ENCODE measurements at regions not wholly inside any gene's neighbourhood (a gene's known extent, or its start where the extent isn't known, plus 50 kb on each side); places are given as distances from the start of the nearest gene placed in this dataset.

- DNase-seq: no peak
Observed at GRCh38 chr6:134519465-134519864, 201.6 kb upstream of the SGK1 start.

DNA sequence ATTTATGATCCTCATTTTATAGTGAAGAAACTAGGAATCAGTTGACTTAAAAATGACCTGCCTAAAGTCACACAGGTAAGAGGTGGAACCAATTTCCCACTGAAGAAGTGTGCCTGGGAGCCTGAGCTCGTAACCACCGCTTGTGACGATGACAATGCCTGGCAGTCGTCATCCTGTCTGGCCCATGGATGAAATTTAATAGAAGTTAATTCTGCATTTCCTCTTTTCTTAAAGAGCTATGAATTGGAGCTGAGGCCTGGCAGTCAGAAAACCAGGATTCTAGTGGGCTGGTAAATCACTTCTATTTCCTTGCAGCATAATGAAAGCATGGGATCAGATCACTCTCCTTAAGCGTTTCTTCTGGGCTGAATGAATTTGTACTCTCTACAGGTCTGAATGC, 200.0 kb upstream of the SGK1 start:
- DNase-seq: no peak

DNA sequence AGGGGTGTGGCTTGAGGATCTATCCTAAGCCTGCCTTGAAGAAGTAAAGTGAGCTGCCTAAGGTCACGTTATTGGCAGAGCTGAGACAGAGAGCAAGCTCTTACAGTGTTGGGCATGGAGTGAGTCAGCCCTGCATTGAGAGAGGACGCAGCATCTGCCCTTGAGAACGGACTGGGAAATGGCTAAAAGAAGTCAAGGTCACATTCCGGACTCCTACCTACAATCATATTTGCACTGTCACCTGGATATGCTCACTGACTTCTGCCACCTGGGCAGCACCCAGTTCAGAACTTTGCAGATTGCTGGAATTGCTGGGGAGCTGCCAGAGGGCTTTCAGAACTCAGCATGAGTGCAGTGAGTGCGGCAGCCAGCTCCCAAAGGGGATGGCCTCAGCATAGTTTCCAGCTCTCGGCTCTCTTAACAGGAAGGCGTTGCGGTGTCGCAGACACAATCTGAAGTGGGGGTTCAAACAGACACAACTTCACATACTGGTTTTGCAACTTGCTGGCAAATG, 199.3 kb upstream of the SGK1 start:
- no peak for DNase-seq

DNA sequence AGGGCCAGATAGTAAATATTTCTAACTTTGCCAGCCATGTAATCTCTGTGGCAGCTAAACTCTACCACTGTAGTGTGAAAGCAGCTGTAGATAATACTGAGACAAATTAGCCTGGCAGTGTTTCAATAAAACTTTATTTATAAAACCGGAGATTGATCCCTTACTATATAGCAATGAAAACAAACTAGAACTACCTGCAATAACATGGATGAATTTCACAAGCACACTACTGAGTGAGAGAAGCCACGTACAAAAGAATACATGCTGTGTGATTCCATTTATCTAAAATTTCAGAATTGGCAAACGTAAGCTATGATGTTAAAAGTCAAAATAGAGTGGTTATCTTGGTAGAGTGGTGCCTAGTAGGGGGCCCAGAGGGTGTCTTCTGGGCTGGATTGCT, 198.7 kb upstream of the SGK1 start:
- DNase-seq: no peak

- no peak for DNase-seq
Observed at GRCh38 chr6:134515986-134516385, 198.1 kb upstream of the SGK1 start.

- no peak for DNase-seq
Observed at GRCh38 chr6:134512981-134513391, 195.1 kb upstream of the SGK1 start.

DNA sequence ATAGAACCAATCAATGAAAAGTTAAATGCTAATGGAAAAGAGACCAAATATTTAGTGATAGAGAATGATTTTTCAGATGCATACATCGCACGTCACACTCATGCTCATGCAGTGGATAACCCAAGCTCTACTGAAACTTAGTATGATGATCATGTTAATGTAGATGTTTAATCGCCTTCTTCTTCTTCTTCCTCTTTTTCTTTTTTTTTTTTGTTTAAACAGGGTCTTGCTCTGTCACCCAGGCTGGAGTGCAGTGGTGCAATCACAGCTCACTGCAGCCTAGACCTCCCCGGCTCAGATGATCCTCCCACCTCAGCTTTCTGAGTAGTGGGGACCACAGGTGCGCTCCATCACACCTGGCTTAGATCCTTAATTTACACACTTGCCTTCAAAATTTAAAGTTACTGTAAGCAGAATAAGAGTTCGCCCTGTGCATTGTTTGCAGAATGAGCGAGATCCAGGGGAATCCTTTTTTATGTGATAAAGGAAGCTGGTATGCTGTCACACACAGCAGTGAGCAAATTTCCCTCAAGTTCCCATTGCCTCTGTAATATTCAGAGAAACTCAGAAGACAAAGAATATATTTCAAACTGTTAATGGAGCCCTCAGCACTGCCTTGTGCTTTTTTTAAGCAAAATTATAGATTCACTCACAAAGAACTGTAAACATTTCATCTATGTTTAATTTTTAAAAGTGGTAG, 194.2 kb upstream of the SGK1 start:
- DNase-seq: no peak

DNA sequence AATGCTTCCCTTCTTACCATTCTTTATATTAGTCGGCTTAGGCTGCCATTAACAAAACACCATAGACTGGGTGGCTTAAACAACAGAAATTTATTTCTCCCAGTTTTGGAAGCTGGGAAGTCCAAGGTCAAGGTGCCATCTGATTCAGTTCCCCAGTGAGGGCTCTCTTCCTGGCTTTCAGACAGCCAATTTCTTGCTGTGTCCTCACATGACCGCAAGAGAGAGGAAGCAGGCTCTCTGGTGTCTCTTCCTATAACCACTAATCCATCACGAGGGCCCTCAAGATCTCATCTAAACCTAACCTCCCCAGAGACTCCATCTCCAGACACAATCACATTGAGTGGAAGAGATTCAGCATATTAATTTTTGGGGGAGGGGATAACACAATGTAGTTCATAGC, 193.0 kb upstream of the SGK1 start:
- DNase-seq: no peak

DNA sequence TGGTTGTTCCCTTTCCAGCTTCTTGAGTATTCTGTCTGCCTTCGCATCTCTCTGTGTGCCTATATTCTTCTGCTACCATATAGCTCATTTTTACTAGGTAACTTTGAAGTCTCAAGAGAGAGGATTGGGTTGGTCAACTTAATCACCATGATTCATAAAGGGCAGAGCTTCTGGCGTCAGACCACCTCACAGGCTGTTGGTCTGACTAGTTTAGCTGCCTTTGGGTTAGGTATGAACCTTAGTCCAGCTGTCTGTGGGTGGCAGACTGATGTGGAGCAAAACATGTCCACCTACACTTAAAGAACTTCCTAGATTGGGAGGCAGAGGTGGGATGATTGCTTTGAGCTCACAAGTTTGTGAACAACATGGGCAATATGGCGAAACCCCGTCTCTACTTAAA, 192.2 kb upstream of the SGK1 start:
- no peak for DNase-seq

DNA sequence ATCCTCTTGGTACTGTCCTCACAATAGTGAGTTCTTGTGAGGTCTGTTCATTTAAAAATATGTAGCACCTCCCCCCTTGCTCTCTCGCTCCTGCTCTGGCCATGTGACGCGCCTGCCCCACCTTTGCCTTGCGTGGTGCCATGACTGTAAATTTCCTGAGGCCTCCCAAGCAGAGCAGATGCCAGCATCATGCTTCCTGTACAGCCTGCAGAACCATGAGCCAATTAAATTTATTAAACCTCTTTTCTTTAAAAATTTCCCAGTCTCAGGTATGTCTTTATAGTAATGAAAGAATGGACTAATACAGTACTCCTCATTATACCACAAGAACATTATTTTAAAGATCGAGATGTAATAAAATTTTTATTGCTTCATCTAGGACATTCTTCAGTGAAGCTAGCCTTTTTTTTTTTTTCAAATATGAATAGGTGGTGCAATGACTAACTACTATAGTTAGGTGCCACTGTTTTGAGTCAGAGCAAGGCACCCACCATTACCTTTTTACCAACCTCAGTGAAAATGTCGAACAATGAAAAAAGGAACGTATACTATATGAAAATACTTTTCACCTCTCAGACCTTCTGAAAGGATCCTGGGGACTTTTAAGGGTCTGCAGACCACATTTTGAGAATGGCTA, 191.1 kb upstream of the SGK1 start:
- DNase-seq: no peak

DNA sequence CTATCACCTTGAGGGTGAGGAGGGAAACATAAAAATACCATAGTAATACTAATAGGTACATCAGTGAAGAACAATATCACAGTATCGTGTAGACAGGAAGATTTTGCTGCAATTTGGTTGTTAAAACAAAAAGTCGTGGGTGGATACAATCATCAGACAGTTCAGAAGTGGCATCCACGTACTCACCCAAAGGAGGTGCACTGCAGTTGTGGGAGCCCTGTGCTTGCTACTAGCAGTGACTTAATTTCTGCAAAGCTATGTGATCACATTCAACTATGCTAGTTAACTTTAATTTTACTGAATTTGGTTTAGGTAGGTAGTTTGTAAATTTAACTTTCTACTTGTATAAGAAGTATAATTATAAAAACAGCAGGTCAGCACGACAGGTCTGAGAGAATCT, 188.2 kb upstream of the SGK1 start:
- DNase-seq: no peak

GRCh38 chr6:134503585-134504281, 185.8 kb upstream of the SGK1 start:
- no peak for DNase-seq

DNA sequence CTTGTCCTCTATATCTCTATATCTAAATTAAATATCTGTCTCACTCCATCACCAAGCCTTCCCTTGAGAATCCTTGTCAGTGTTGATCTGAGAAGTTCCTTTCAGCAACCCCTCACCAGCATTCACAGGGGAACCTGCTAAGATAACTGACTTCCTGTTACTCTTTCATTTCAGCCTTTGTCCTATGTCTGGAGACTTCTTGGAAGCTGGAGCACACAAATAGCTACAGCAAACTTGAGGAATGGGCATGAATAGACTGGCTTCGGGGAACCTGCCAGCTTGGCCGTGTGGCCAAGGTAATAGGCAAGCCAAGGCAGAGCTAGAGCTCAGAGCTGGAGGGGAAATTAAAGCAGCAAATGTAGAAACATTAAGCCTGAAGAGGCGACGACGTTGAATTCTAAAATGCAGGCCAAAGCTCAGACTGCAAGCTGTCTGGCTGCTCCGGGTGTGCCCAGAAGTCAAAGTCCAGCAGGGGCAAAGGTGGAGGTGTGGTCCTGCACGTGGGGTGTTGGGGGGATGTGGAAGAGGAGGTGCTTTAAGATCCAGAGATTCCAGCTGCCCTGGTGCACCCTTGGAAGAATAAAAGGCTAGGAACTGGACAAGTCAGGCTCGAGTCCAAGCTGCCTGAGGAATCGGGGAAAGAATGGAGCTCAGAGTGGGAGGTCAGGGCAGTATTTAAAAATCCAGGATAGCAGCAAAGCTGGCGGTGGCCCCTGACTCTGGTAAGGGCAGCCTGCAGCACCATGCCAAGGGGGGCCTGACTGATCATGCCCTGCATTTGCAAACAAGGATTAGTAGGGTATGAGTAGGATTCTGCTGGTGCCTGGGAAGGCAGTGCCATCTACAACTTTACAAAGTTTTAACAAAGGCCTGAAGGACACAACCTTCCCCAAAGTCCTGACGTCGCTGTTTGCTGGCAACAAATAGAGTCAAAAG, 185.0 kb upstream of the SGK1 start:
- DNase-seq: no peak

DNA sequence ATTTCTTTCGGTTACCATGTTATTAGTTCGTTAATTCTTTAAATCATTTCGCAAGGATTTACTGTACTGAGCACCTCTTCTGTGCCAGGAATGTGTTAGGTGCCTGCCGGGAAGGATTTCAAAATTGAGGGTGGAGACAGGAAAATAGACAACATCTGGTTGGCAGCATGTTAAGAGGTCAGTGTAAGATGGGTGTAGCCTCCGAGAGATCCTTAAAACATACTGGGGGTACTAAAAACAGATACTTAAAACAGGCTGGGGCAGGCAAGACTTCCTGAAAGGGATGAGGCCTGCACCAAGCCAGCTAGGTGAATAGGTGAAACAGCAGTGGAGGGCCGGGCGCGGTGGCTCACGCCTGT, 178.0 kb upstream of the SGK1 start:
- DNase-seq: no peak

GRCh38 chr6:134495203-134495889, 177.4 kb upstream of the SGK1 start:
- DNase-seq: no peak

DNA sequence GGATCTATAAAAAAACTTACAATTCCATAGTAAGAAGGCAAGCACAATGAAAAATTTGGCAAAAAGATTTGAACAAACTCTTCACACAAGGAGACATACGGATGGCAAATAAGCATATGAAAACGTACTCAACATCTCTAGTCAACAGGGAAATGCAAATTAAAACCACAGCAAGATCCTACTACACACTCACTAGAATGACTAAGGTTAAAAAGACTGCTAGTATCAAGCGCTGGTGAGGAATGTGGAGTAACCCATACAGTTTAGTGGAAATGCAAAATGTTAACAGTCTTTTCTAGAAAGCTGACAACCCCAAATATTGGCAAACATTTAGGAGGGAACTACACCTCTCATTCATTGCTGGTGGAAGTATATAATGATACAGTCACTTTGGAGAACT, 175.9 kb upstream of the SGK1 start:
- no peak for DNase-seq

DNA sequence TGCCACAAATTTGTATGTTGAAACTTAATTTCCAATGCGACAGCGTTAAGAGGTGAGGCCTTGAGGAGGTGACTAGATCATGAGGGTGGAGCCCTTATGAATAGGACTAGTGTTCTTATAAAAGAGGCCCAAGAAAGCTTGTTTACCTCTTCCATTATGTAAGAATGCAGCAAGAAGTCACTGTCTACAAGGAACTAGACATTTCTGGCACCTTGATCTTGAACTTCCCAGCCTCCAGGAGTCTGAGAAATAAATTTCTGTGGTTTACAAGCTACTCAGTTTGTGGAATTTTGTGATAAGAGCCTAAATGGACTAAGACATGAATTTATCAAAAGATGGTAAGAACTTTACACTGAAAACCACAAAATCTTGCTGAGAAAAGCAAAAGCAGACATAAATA, 173.6 kb upstream of the SGK1 start:
- DNase-seq: no peak

DNA sequence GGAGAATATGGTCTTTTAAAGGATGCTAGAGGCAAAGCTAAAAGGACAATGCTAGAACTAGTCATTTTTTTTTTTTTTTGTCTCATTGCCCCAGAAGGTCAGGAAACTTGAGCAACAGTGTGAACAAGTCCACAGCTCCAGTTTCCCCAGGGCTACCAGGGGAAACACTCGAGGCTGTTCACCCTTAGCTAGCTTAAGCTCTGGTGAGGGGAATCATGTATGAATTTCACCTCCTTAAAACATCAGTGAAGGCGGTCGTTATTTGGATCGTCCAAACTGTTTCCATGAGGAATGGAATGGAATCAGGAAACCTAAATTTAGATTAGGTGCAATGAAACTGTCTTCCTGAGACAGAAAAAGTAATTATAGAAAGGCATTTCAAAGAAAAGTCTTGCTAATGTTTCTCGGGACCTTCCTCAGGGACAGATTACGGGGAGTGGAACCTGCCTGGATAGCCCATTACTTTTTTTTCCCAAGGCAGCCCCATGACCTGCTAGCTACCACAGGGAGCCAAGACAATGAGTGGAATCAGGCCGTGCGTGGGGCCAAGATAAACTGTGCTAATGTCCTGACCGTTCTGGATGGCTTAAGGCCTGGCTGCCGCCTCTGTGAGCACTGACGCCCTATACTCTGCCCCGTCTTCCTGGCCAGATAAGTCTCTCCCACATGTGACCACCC, 164.8 kb upstream of the SGK1 start:
- DNase-seq: no peak

GRCh38 chr6:134481966-134482365, 164.1 kb upstream of the SGK1 start:
- no peak for DNase-seq

DNA sequence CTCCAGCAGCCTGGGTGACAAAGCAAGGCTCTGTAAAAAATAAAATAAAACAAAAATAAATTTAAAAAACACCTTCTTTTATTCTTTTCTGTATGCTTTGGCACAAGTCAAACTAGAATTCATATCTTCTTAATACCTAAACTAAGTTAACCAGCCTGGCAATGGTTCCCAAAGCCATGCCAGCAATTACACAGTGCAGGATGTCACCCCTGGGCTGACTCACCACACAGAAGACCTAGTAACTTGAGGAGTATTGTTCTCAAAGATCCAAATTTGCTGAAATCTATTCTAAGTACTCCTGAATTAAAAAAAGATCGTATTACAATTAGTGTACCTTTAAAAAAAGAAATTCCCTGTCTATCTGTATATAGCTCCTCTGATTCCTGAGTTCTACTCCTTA, 162.7 kb upstream of the SGK1 start:
- no peak for DNase-seq

- no peak for DNase-seq
Observed at GRCh38 chr6:134478764-134479399, 161.0 kb upstream of the SGK1 start.

Measured in NCI-H526 treated with DMSO at 0.1 percent for 48 hours (cell line).